Left ventricle myocardium superior (tissue), 1 donor: ENCODE measurements at regions not wholly inside any gene's neighbourhood (a gene's known extent, or its start where the extent isn't known, plus 50 kb on each side); places are given as distances from the start of the nearest gene placed in this dataset.
"Not testable (repeated sequence)": the region's sequence is repeated elsewhere in the genome, so short reads cannot be mapped to it uniquely, and the experiment has no call there.

Source experiments
- ATAC-seq: fragments of 200-7000 bp; cut with Tn5 transposase; one replicate; pipeline ENCODE4 v1.9.1; 2020; ENCODE audit warnings: mild to moderate bottlenecking, moderate library complexity
- DNase-seq: peaks from one replicate; pipeline ENCODE4 v3.0.0-alpha.2; 2020
- intact Hi-C: fragments of 100-400 bp; cut with micrococcal nuclease; formaldehyde crosslinking; loops from one replicate; pipeline ENCODE4 v1.11.0; 2022
- donor health status: DM: no; HTN: yes; CAD: no; lungs with severe emphysema.

GRCh38 chr1:149841597-149842238, 57.6 kb upstream of the BOLA1 start:
- peak; percentile 77 for ATAC-seq
- DNase-seq, intact Hi-C loops: not testable (repeated sequence)

GRCh38 chr1:149842458-149843064, 56.8 kb upstream of the BOLA1 start:
- DNase-seq, intact Hi-C loops: not testable (repeated sequence)
- peak; percentile 88 for ATAC-seq

DNA sequence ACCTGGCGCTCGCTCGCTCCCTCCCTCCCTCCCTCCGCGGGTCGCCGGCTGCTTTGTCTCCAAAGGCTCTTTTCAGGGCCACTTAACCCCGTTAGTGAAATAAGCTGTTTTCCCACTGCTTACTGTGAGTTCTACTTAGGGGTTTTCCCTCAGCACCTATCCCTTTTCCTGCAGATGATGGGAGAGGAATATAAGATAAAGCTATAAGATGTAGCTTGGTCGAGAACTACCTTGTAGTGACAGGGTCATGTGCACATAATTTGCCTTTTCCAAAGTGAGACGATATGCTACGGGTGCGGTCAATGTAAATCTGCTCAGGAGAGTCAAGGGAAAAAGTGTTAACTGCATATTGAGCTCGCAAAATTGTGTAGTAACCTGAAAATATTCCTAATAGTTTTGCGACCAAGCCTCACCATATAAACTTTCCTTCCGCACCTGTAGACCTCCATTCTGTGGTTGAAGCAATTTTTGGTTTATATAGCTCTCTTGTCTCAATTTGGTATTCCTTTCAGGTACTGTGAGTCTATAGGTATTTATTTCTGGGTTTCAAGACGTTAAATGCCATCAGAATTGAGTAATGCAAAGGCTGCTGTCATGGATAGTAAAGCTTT, 55.8 kb upstream of the BOLA1 start:
- intact Hi-C loops: no loop called here
- DNase-seq: no peak
- no peak for ATAC-seq

DNA sequence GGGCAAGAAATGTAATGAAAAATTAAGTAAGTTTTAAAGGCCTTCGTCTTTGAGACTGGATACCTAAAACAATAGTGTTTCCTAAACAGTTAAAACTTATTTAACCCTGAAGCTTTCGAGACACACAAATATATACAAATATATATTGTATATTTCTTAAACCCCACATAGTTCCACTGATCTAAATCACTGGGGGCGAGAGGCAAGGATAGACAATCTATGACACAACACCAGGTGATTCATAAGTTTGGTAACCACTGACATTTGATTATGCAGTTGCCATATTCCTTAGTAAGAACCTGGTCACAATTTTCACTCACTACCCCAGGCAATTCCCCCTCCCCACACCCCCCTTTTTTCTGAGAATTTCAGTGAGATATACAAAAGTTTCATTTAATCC, 55.3 kb upstream of the BOLA1 start:
- ATAC-seq (no peak), DNase-seq (no peak)
- intact Hi-C loops: no loop called here

GRCh38 chr1:149844650-149845255, 54.6 kb upstream of the BOLA1 start:
- no peak for ATAC-seq
- DNase-seq: no peak
- intact Hi-C loops: no loop called here

DNA sequence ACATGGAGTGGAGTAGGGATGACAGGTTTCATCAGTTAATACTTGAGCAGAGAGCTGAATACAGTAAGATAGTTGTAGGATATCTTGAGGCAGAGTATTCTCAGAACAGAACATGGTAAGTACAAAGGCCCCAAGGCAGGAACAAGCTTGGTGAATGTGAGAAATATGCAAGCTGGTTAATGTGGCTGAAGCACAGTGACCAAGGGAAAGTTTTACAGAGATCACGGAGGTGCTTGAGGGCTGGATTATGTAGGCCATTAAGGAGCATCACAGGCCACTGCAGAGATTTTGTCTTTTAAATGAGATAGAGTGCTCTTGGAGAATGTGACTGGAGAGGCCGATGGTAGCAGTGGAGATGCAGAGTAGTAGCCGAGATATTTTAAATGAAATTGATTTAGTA, 54.0 kb upstream of the BOLA1 start:
- DNase-seq (no peak), ATAC-seq (no peak)
- intact Hi-C loops: no loop called here

DNA sequence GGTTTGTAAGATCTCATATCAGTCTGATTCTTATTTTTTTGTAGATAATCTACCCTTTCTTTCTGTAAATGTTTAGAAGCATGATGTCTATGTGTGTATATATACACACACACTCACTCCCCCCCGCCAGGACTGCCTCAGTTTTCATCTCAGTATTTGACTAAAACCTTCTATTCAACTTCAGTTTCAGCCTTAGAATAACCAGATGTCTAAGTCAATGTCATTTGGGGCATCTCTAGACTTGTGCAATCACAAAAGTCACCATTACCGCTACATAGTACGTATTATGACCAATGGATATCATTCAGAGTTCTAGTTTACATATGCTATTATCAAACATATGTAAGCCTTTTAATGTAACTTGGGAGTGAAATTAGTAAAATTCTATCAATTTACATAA, 53.3 kb upstream of the BOLA1 start:
- no peak for ATAC-seq
- no peak for DNase-seq
- intact Hi-C loops: no loop called here

- ATAC-seq: no peak
- intact Hi-C loops: no loop called here
- DNase-seq: no peak
Measured at GRCh38 chr1:149846593-149847466, 52.5 kb upstream of the BOLA1 start.

GRCh38 chr1:149848340-149849110, 50.8 kb upstream of the BOLA1 start:
- intact Hi-C loops: no loop called here
- no peak for DNase-seq
- no peak for ATAC-seq

- ATAC-seq: no peak
- intact Hi-C loops: no loop called here
- DNase-seq: no peak
Measured at GRCh38 chr1:149849111-149849946, 50.0 kb upstream of the BOLA1 start.
